ENCODE measurements at regions not wholly inside any gene's neighbourhood (a gene's known extent, or its start where the extent isn't known, plus 50 kb on each side); places are given as distances from the start of the nearest gene placed in this dataset.

DNA sequence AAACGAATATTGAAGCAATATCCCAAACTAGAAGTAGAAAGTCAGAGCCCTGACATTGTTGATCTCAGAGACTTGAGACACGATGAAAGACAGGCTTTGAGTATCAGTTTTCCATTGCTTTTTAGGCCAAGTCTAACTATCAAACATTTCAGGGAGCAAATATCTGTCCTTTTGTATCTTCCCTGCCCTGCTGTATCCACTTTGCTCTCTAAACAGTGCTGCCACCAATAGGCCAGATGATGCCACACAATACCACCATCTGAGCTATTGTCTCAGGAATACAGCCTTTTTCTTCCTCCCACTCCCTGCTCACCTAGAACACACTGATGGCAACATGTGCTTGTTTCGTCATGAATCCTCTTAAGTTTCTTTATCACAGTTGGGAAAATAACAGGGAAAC is 62.6 kb upstream of the SPAG17 start:
- TF ChIP-seq CTCF (IDR thresholded peaks at IDR 0.05), result no peak
- no peak for TF ChIP-seq POLR2A (IDR thresholded peaks at IDR 0.05)
- no peak for TF ChIP-seq EP300 (IDR thresholded peaks at IDR 0.05)
- no peak for TF ChIP-seq POLR2AphosphoS5 (IDR thresholded peaks at IDR 0.05)
- H3K27me3 ChIP-seq, result no peaks in the 10 kb centered on the region
- intact Hi-C loops (cut with DNase I), result no loop called here

DNA sequence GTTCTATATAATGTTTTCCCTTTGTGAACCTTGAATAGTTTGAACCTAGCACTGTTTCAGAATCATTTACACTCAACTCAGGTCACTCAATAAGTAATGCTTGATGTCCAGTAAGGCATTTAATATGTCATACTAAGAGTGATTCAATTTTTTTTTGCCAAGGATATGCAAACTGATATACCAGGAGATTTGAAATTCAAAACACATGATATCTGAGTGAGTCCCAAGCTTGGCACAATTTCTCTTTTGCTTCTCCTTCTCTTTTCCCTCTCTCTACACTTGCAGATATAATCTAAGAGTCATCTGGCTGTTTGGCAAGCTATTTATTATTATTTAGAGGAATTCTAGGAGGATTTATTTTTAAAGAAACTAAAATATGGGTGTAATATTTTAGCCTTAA is 61.6 kb upstream of the SPAG17 start:
- DNase-seq, result no peak
- no peaks in the 10 kb centered on the region for H3K4me1 ChIP-seq
- no peak overlapping the region for H3K4me3 ChIP-seq
- no peaks in the 10 kb centered on the region for H3K9me3 ChIP-seq
- no peaks in the 10 kb centered on the region for H3K36me3 ChIP-seq
- no peak overlapping the region for H3K27ac ChIP-seq
- H3K27me3 ChIP-seq, result no peaks in the 10 kb centered on the region
- no peak for TF ChIP-seq CTCF (IDR thresholded peaks at IDR 0.05)
- intact Hi-C loops (cut with DNase I), result no loop called here

More for the DNA sequence above, 62.6 kb upstream of the SPAG17 start:
- Histone ChIP-seq H3K36me3 (no peaks in the 10 kb centered on the region), H3K4me1 (no peaks in the 10 kb centered on the region), H3K9me3 (no peaks in the 10 kb centered on the region), H3K4me3 (no peak overlapping the region), H3K27ac (no peak overlapping the region)
- no peak for DNase-seq
- 42 to 90% methylated on average over 3 of the region's 3 CpGs for WGBS, 2 donors

DNA sequence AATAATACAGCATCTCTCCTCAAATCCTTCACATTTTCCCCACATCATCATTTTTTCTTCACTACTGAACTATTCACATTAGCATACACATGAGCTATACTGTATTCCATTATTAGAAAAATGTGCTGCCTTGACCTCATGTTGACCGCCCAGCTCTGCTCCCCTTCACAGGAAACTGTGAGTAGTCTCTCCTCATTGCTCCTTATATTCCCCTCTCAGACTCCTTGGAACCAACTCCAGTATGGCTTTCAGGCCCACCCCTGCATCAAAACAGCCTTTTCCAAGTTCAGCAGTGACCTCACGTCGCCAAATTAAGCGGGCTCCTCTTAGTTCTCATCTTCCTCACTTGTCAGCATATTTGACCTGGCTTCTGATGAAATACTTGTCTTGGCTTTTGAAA is 59.2 kb upstream of the SPAG17 start:
- H3K27me3 ChIP-seq, result no peaks in the 10 kb centered on the region
- no peaks in the 10 kb centered on the region for H3K36me3 ChIP-seq
- H3K9me3 ChIP-seq, result no peaks in the 10 kb centered on the region
- WGBS, 2 donors, result 30 to 35% methylated on average over 4 of the region's 4 CpGs
- TF ChIP-seq POLR2AphosphoS5 (IDR thresholded peaks at IDR 0.05), result no peak
- no peak for TF ChIP-seq EP300 (IDR thresholded peaks at IDR 0.05)
- TF ChIP-seq CTCF (IDR thresholded peaks at IDR 0.05), result no peak
- TF ChIP-seq POLR2A (IDR thresholded peaks at IDR 0.05), result no peak
- no peak overlapping the region for H3K4me3 ChIP-seq
- H3K27ac ChIP-seq, result no peak overlapping the region
- no peak for DNase-seq
- no peaks in the 10 kb centered on the region for H3K4me1 ChIP-seq
- intact Hi-C loops (cut with DNase I), result no loop called here

GRCh38 chr1:118243269-118243668 is 58.2 kb upstream of the SPAG17 start:
- no peaks in the 10 kb centered on the region for H3K27me3 ChIP-seq
- no peak for DNase-seq
- no peak overlapping the region for H3K4me3 ChIP-seq
- no peaks in the 10 kb centered on the region for H3K4me1 ChIP-seq
- no peak overlapping the region for H3K27ac ChIP-seq
- H3K36me3 ChIP-seq, result no peaks in the 10 kb centered on the region
- H3K9me3 ChIP-seq, result no peaks in the 10 kb centered on the region
- intact Hi-C loops (cut with DNase I), result no loop called here
- 67 to 81% methylated on average over 4 of the region's 4 CpGs for WGBS, 2 donors
- TF ChIP-seq EP300 (IDR thresholded peaks at IDR 0.05) (no peak), CTCF (IDR thresholded peaks at IDR 0.05) (no peak), POLR2A (IDR thresholded peaks at IDR 0.05) (no peak), POLR2AphosphoS5 (IDR thresholded peaks at IDR 0.05) (no peak)

Small RNAs in the stretch of these regions (small RNA-seq; reads per million reads assigned to genes)
- 0 reads per million in 3 donors for gene RNA5SP56

Data from sigmoid colon (tissue), 6 donors.